ENCODE measurements at regions not wholly inside any gene's neighbourhood (a gene's known extent, or its start where the extent isn't known, plus 50 kb on each side); places are given as distances from the start of the nearest gene placed in this dataset.

DNA sequence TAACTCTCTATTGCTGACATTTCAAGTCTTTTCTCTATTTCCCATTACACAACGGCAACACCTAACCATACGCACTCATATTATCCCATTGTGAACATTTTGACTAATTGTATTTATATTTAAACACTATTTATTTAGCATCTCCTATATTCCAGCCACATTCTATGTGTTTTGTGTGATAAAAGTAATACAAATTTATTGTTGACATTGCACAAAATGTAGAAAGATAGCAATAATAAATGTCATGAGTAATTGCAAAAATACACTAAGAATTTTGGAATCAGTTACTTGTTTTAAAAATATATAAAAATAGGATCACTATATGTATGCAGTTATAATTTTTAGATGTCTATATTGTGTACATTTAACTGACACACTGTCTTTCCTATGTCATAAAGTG is 413.0 kb upstream of the PTPRD start:
- TF ChIP-seq MAFK (IDR thresholded peaks at IDR 0.05; ENCODE audit: partially characterized antibody), result peak; percentile 62
- no peak for TF ChIP-seq HOXB5 (CRISPR knock-in tag; IDR thresholded peaks at IDR 0.05)
- no peaks in the 10 kb centered on the region for H3K4me1 ChIP-seq
- 89% methylated on average over 2 of the region's 2 CpGs for WGBS (ENCODE audit: missing lambda C conversion rate)
- no peak overlapping the region for H3K27ac ChIP-seq
- CTCF ChIA-PET, result no interaction called here
- H3K9me3 ChIP-seq, result peaks cover 3% of the 10 kb centered on the region; the same call in 1 of the 3 replicates
- ATAC-seq (no peak), DNase-seq (ENCODE audit: low read depth in 1 of 2, low spot score in 1 of 2) (no peak), FAIRE-seq (no peak)
- POLR2A ChIA-PET, result no interaction called here
- H3K4me3 ChIP-seq, result no peak overlapping the region
- H3K4me2 ChIP-seq, result no peak overlapping the region

DNA sequence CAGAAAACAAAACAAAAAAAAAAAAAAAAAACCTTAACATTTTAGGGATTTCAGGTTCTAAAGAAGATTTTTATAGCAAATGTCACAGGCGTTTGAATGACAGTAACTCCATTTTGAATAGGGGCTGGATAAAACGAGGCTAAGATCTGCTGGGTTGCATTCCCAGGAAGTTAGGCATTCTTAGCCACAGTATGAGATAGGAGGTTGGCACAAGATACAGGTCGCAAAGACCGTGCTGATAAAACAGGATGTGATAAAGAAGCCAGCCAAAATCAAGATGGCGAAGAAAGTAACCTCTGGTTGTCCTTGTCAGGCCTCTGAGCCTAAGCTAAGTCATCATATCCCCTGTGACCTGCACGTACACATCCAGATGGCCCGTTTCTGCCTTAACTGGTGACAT is 425.6 kb upstream of the PTPRD start:
- no peak for ATAC-seq
- 4% methylated on average over 7 of the region's 7 CpGs for WGBS (ENCODE audit: missing lambda C conversion rate)
- CTCF ChIA-PET, result no interaction called here

DNA sequence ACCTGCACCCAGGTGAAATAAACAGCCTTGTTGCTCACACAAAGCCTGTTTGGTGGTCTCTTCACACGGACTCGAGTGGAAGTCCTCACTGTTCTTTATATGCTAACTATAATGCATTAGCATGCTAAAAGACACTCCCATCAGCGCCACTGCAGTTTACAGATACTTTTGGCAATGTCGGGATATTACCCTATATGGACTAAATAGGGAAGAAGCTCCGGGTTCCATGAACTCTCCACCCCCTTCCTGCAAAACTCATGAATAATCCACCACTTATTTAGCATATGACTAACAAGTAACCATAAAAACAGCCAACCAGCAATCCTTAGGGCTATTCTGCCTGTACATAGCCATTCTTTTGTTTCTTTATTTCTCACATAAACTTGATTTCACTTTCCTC is 426.2 kb upstream of the PTPRD start:
- DNase-seq (ENCODE audit: low read depth in 1 of 2, low spot score in 1 of 2) (no peak), ATAC-seq (no peak), FAIRE-seq (no peak)
- TF ChIP-seq NR3C1 (IDR thresholded peaks at IDR 0.05), result no peak
- no peak for TF ChIP-seq POLR2AphosphoS2 (conservative IDR thresholded peaks at IDR 0.05; ENCODE audit: low read length)
- TF ChIP-seq BHLHE40 (IDR thresholded peaks at IDR 0.05; ENCODE audit: low read depth, low read length), result no peak
- no peak for TF ChIP-seq EHMT2 (IDR thresholded peaks at IDR 0.05; ENCODE audit: low read depth)
- no peak for TF ChIP-seq RAD21 (conservative IDR thresholded peaks at IDR 0.05 in 1 of 2, IDR thresholded peaks at IDR 0.05 in 1 of 2)
- no peak for TF ChIP-seq MAZ (IDR thresholded peaks at IDR 0.05; ENCODE audit: borderline replicate concordance, low read depth, low read length)
- TF ChIP-seq, protein P1, sequence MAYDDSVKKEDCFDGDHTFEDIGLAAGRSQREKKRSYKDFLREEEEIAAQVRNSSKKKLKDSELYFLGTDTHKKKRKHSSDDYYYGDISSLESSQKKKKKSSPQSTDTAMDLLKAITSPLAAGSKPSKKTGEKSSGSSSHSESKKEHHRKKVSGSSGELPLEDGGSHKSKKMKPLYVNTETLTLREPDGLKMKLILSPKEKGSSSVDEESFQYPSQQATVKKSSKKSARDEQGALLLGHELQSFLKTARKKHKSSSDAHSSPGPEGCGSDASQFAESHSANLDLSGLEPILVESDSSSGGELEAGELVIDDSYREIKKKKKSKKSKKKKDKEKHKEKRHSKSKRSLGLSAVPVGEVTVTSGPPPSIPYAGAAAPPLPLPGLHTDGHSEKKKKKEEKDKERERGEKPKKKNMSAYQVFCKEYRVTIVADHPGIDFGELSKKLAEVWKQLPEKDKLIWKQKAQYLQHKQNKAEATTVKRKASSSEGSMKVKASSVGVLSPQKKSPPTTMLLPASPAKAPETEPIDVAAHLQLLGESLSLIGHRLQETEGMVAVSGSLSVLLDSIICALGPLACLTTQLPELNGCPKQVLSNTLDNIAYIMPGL (CRISPR knock-in tag; IDR thresholded peaks at IDR 0.05; ENCODE audit: borderline replicate concordance), result no peak
- Histone ChIP-seq H3K9me3 (no peaks in the 10 kb centered on the region), H3K4me3 (no peak overlapping the region), H3K27ac (no peak overlapping the region), H3K4me1 (no peaks in the 10 kb centered on the region), H3K4me2 (no peak overlapping the region)
- POLR2A ChIA-PET, result no interaction called here
- CTCF ChIA-PET, result no interaction called here
- 6% methylated on average over 5 of the region's 5 CpGs for WGBS (ENCODE audit: missing lambda C conversion rate)

More for the DNA sequence above, 425.6 kb upstream of the PTPRD start:
- POLR2A ChIA-PET, result no interaction called here
- no peaks in the 10 kb centered on the region for H3K9me3 ChIP-seq
- H3K4me2 ChIP-seq, result no peak overlapping the region
- no peak overlapping the region for H3K4me3 ChIP-seq
- TF ChIP-seq MYC (IDR thresholded peaks at IDR 0.05; ENCODE audit: borderline replicate concordance, low read length) (no peak), KDM1A (IDR thresholded peaks at IDR 0.05; ENCODE audit: low read depth) (no peak), RARB (CRISPR knock-in tag; IDR thresholded peaks at IDR 0.05) (no peak), NPAS2 (CRISPR knock-in tag; IDR thresholded peaks at IDR 0.05; ENCODE audit: borderline replicate concordance) (no peak), RNF2 (IDR thresholded peaks at IDR 0.05; ENCODE audit: borderline replicate concordance, low read depth) (no peak), CHD2 (IDR thresholded peaks at IDR 0.05; ENCODE audit: low read length, partially characterized antibody) (no peak), FOSL2 (IDR thresholded peaks at IDR 0.05) (no peak), FOSL2 (CRISPR knock-in tag; IDR thresholded peaks at IDR 0.05) (no peak), HEYL (CRISPR knock-in tag; IDR thresholded peaks at IDR 0.05) (no peak), FOXS1 (CRISPR knock-in tag; IDR thresholded peaks at IDR 0.05) (no peak), RFX5 (IDR thresholded peaks at IDR 0.05) (no peak), KDM5A (IDR thresholded peaks at IDR 0.05) (no peak), SREBF2 (IDR thresholded peaks at IDR 0.05) (no peak)
- TF ChIP-seq, protein P2, sequence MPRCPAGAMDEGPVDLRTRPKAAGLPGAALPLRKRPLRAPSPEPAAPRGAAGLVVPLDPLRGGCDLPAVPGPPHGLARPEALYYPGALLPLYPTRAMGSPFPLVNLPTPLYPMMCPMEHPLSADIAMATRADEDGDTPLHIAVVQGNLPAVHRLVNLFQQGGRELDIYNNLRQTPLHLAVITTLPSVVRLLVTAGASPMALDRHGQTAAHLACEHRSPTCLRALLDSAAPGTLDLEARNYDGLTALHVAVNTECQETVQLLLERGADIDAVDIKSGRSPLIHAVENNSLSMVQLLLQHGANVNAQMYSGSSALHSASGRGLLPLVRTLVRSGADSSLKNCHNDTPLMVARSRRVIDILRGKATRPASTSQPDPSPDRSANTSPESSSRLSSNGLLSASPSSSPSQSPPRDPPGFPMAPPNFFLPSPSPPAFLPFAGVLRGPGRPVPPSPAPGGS (IDR thresholded peaks at IDR 0.05), result no peak
- DNase-seq (ENCODE audit: low read depth in 1 of 2, low spot score in 1 of 2) (no peak), FAIRE-seq (no peak)
- no peak overlapping the region for H3K27ac ChIP-seq
- H3K4me1 ChIP-seq, result no peaks in the 10 kb centered on the region

All from A549 (cell line).